Breast epithelium (tissue), 4 donors: ENCODE measurements at regions not wholly inside any gene's neighbourhood (a gene's known extent, or its start where the extent isn't known, plus 50 kb on each side); places are given as distances from the start of the nearest gene placed in this dataset.

ENCODE experiments used
- DNase-seq, 2 donors: peaks; one replicate each; pipeline ENCODE4 v3.0.0-alpha.2; 2019; ENCODE audit warnings: low spot score in 2 of 2
- H3K27ac ChIP-seq, 2 donors: fragments of 200-600 bp; sonication (generic) in 1 of 2; one replicate each; pipeline ENCODE4 v1.5.1; 2016 to 2019; ENCODE audit warnings: mild to moderate bottlenecking in 1 of 2
- H3K27me3 ChIP-seq, 2 donors: fragments of 200-600 bp; sonication (generic) in 1 of 2; one replicate each; pipeline versions ENCODE4 v1.5.1 to v1.6.0; 2017 to 2019; ENCODE audit warnings: control low read depth in 1 of 2, mild to moderate bottlenecking in 1 of 2
- H3K36me3 ChIP-seq: fragments of 200-600 bp; one replicate; pipeline ENCODE4 v1.5.1; 2019
- H3K4me1 ChIP-seq, 2 donors: fragments of 200-600 bp; sonication (generic); one replicate each; pipeline ENCODE4 v1.5.1; 2016 to 2019; ENCODE audit warnings: control low read depth in 1 of 2
- H3K4me3 ChIP-seq, 3 donors: fragments of 200-600 bp; sonication (generic); 1 replicate in 2 of 3; 2 replicates in 1 of 3; pipeline ENCODE4 v1.5.1; 2016 to 2019; ENCODE audit warnings: mild to moderate bottlenecking in 3 of 3, moderate library complexity in 2 of 3
- H3K9me3 ChIP-seq, 2 donors: fragments of 200-600 bp; sonication (generic) in 1 of 2; one replicate each; pipeline ENCODE4 v1.5.1; 2016 to 2019; ENCODE audit warnings: control low read depth in 1 of 2
- CTCF ChIP-seq, 3 donors: fragments of 450-650 bp; IDR thresholded peaks; one replicate each; pipeline ENCODE4 v1.5.1; 2016 to 2017; ENCODE audit warnings: antibody characterized with exemption in 3 of 3, mild to moderate bottlenecking in 3 of 3, moderate library complexity in 3 of 3
- POLR2A ChIP-seq: fragments of 450-650 bp; IDR thresholded peaks from one replicate; pipeline ENCODE4 v1.6.1; 2016; ENCODE audit warnings: antibody characterized with exemption, mild to moderate bottlenecking, moderate library complexity
- POLR2AphosphoS5 ChIP-seq, 3 donors: sonication (generic); formaldehyde crosslinking; IDR thresholded peaks; one replicate each; pipeline ENCODE4 v1.6.1; 2017; ENCODE audit warnings: antibody characterized with exemption in 3 of 3
- intact Hi-C: fragments of 100-400 bp; cut with DNase I; formaldehyde crosslinking; loops from one replicate; pipeline ENCODE4 v1.15.1; 2023; ENCODE audit warnings: low total_unique reads

- intact Hi-C loops: loop anchor here (5.0 kb wide), 1 partner anchor 1001 kb away; no protein-coding TSS in a partner anchor
Observed at GRCh38 chr1:218896202-218896601, 277.5 kb upstream of the LYPLAL1 start.

GRCh38 chr1:218898921-218899320, 274.8 kb upstream of the LYPLAL1 start:
- intact Hi-C loops: loop anchor here (5.0 kb wide), 1 partner anchor 998 kb away; no protein-coding TSS in a partner anchor
- H3K4me3 ChIP-seq: no peak overlapping the region
- no peak overlapping the region for H3K27ac ChIP-seq

More at GRCh38 chr1:218896202-218896601, 277.5 kb upstream of the LYPLAL1 start:
- H3K36me3 ChIP-seq: no peaks in the 10 kb centered on the region
- no peak overlapping the region for H3K4me3 ChIP-seq
- H3K27ac ChIP-seq: no peak overlapping the region
- H3K4me1 ChIP-seq: no peaks in the 10 kb centered on the region
- TF ChIP-seq POLR2AphosphoS5 (IDR thresholded peaks at IDR 0.05): no peak
- no peak for TF ChIP-seq POLR2A
- TF ChIP-seq CTCF (IDR thresholded peaks at IDR 0.05): no peak
- no peak for DNase-seq
- no peaks in the 10 kb centered on the region for H3K27me3 ChIP-seq
- no peaks in the 10 kb centered on the region for H3K9me3 ChIP-seq

GRCh38 chr1:218900615-218901014, 273.1 kb upstream of the LYPLAL1 start:
- Histone ChIP-seq H3K36me3 (no peaks in the 10 kb centered on the region), H3K27ac (no peak overlapping the region), H3K9me3 (no peaks in the 10 kb centered on the region), H3K27me3 (no peaks in the 10 kb centered on the region), H3K4me3 (no peak overlapping the region), H3K4me1 (no peaks in the 10 kb centered on the region)
- TF ChIP-seq POLR2AphosphoS5 (IDR thresholded peaks at IDR 0.05): no peak
- TF ChIP-seq POLR2A: no peak
- TF ChIP-seq CTCF (IDR thresholded peaks at IDR 0.05): no peak
- DNase-seq: no peak
- intact Hi-C loops: no loop called here

More at GRCh38 chr1:218898921-218899320, 274.8 kb upstream of the LYPLAL1 start:
- no peaks in the 10 kb centered on the region for H3K9me3 ChIP-seq
- no peak for TF ChIP-seq CTCF (IDR thresholded peaks at IDR 0.05)
- TF ChIP-seq POLR2A: no peak
- no peak for TF ChIP-seq POLR2AphosphoS5 (IDR thresholded peaks at IDR 0.05)
- H3K4me1 ChIP-seq: no peaks in the 10 kb centered on the region
- DNase-seq: no peak
- no peaks in the 10 kb centered on the region for H3K27me3 ChIP-seq
- no peaks in the 10 kb centered on the region for H3K36me3 ChIP-seq

- no peaks in the 10 kb centered on the region for H3K4me1 ChIP-seq
- H3K27ac ChIP-seq: no peak overlapping the region
- TF ChIP-seq POLR2A: no peak
- TF ChIP-seq POLR2AphosphoS5 (IDR thresholded peaks at IDR 0.05): no peak
- no peak for TF ChIP-seq CTCF (IDR thresholded peaks at IDR 0.05)
- H3K4me3 ChIP-seq: no peak overlapping the region
- no peaks in the 10 kb centered on the region for H3K36me3 ChIP-seq
- no peaks in the 10 kb centered on the region for H3K27me3 ChIP-seq
- H3K9me3 ChIP-seq: no peaks in the 10 kb centered on the region
- no peak for DNase-seq
- intact Hi-C loops: no loop called here
Observed at GRCh38 chr1:218904416-218904815, 269.3 kb upstream of the LYPLAL1 start.

- H3K36me3 ChIP-seq: no peaks in the 10 kb centered on the region
- intact Hi-C loops: no loop called here
- no peak overlapping the region for H3K4me3 ChIP-seq
- no peaks in the 10 kb centered on the region for H3K4me1 ChIP-seq
- H3K27me3 ChIP-seq: no peaks in the 10 kb centered on the region
- H3K27ac ChIP-seq: no peak overlapping the region
- DNase-seq: no peak
- H3K9me3 ChIP-seq: no peaks in the 10 kb centered on the region
- TF ChIP-seq POLR2A (no peak), CTCF (IDR thresholded peaks at IDR 0.05) (no peak), POLR2AphosphoS5 (IDR thresholded peaks at IDR 0.05) (no peak)
Observed at GRCh38 chr1:218916720-218917119, 257.0 kb upstream of the LYPLAL1 start.
